ENCODE measurements at regions not wholly inside any gene's neighbourhood (a gene's known extent, or its start where the extent isn't known, plus 50 kb on each side); places are given as distances from the start of the nearest gene placed in this dataset.
A peak's percentile ranks its signal among the peaks of the same experiment; 100 is the strongest.

DNA sequence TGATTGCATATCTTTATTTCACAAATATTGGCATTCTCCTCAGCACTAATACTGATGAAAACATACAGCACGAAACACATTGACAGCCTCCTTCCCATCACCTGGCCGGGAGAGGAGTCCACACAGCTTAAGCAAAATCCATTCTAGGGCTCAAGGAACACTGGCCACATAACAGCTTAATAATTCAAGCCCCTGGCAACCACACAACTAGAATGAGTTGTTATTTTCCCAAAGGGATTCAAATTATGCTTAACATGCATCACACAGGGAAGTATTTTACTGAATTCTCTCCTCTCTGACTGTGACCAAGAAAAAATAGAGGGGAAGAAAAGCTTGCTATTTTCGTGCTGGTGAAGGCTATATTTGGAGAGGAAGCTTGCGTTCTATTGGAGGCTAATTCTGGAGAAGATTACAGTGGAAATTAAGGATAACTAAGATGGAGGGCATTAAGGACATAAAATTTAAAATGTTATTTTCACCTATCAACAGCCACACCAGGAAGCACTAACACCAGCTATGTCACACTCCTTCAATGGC lies 198.5 kb downstream of the ADGRG6 start:
- no peak for DNase-seq

- DNase-seq: no peak
Observed at GRCh38 chr6:142501795-142502194, 200.0 kb downstream of the ADGRG6 start.

DNA sequence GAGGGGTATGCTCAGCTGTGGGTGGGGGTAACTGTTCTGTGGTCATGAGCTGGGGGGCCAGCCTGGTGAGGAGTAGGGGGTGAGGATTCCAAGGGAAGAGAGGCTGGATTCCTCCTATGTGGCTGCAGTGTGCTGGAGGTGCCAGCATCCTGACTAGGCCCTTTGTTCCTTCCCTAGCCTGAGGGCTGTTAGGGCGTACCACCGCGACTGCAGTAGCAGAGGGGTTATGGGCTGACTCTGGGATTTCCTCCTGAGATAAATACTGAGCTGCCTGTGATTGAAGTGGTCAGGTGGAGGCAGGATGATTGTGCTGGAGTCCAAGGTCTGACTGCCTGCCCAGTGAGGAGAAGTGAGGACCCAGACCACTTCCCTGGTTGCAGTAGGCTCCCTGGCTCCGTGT lies 205.3 kb downstream of the ADGRG6 start:
- no peak for DNase-seq

DNA sequence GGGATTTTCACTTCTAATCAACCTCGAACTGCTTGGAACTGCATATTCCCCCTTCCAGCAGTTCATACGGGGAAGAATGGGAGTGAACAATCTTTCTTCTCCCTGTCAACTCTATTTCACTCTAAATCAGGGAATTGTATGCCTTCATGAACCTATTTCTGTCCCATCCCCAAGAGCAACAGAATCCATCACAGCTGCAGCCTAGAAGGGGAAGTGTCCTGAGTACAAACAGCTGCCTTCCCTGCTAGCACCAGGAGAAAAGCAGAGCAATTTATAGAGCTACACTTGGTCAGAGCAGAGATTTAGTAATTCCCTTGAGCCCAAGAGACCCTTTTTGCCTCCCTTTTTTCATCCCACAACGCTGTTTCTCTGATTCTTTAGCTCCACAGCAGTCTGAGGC lies 208.4 kb downstream of the ADGRG6 start:
- no peak for DNase-seq

GRCh38 chr6:142518126-142518525 lies 216.3 kb downstream of the ADGRG6 start:
- DNase-seq: no peak

GRCh38 chr6:142518761-142519160 lies 217.0 kb downstream of the ADGRG6 start:
- no peak for DNase-seq

GRCh38 chr6:142521791-142522190 lies 220.0 kb downstream of the ADGRG6 start:
- no peak for DNase-seq

DNA sequence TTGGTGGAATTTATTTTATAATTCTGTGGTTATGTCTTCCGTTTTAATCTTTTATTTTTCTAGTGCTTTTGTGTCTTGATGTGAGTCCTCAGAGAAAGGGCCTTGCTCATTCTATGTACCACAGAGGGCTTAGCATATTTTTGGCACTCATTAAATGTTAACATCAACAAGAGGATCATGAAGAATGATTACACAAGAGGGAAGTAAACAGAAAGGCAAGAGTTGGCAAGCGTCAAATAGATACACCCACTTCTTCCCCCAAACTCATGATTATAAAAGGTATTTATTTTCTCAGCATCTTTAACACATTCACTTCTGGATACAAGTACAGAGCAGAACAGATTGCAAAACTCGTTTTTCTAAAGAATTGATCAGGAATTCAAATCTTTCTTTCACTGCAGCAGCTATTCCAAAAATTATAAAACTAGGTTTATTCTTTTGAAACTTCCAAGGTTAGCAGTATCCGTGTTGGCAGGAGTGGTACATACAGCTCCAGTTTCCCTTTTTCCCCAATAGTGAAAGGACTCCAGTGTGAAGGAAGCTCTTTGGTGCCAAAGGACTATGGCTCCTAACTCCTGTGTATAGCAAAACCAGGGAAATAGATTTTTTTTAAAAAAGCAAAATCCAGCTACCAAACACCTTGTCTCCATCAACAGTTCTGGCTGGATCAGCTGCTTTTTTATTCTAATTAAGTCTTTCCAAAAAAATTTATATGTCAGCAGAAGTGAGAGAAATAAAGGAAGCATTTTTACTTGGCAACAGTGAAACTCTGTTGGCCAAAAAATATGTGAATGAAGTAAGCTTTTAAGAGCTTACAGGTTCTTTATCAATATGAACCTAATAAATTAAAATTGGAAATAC lies 221.9 kb downstream of the ADGRG6 start:
- DNase-seq: no peak

DNA sequence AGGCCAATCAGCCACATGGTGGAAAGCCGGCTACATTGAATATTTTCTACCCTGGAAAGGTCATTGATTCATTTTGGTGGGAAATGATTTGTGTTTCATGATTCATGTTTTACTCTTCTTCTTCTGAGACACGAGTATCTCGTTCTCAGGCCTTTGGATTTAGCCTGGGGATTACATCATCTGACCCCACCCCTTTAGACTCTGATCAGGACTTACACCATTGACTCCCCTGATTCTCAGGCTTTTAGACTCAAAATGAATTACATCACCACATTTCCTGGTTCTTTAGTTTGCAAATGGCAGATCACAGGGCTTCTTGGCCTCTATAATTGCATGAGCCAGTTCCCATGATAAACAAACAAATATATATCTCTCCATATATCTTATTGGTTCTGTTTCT lies 228.8 kb downstream of the ADGRG6 start:
- DNase-seq: no peak

GRCh38 chr6:142531727-142532126 lies 229.9 kb downstream of the ADGRG6 start:
- no peak for DNase-seq

GRCh38 chr6:142534076-142534475 lies 232.3 kb downstream of the ADGRG6 start:
- DNase-seq: no peak

DNA sequence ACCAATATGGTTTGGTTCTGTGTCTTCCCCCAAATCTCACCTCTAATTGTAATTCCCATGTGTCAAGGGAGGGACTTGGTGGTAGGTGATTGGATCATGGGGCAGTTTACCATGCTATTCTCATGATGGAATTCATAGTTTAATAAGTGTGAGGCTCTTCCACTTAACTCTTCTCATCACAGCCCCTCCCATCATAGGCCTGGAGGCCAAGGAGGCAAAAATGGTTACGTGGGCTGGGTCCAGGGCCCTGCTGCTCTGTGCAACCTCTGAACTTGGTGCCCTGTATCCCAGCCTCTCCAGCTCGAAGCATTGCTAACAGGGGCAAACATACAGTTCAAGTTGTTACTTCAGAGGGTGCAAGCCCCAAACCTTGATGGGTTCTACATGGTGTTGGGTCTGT lies 232.7 kb downstream of the ADGRG6 start:
- DNase-seq: no peak

GRCh38 chr6:142537612-142538478 lies 236.0 kb downstream of the ADGRG6 start:
- DNase-seq: peak; percentile 2

GRCh38 chr6:142542704-142543233 lies 241.0 kb downstream of the ADGRG6 start:
- no peak for DNase-seq

DNA sequence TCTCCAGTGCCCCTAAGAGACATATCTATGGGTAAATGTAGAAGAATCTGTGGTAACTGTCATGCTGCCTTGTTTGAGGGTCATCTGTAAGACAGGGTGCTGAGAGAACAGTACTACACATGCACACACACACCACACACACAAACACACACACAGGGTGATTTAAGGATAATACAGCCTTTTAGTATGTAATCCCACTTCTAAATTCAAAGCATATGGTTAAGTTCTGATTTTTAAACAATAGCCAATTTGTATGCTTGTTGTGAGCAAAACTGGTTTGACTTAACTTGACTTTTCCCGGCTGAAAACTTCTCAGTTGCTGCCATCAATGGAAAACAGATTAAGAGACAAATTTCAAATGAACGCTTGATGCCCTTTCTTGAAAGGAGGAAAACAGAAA lies 241.8 kb downstream of the ADGRG6 start:
- no peak for DNase-seq

GRCh38 chr6:142544199-142544838 lies 242.5 kb downstream of the ADGRG6 start:
- DNase-seq: no peak

- DNase-seq: no peak
Observed at GRCh38 chr6:142545147-142545546, 243.3 kb downstream of the ADGRG6 start.

DNA sequence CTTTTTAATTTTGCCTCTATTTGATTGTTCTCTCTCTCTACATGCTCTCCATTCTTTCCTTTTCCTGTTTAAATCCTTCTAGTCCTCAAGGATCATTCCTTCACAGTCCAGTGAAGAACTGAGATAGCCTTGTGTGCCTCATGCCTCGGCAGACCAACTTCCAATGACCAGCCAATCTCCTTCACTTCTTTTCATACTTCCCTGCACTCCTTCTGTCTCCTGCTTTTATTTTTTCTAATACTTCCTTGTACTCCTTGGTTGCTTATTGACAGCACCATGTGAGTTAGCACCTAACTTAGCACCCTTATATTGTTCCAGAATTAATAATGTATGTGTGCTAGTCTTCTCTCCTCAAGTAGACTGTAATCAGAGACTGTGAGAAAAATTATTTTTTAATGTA lies 246.8 kb downstream of the ADGRG6 start:
- DNase-seq: no peak

GRCh38 chr6:142550310-142551063 lies 248.7 kb downstream of the ADGRG6 start:
- DNase-seq: no peak

DNA sequence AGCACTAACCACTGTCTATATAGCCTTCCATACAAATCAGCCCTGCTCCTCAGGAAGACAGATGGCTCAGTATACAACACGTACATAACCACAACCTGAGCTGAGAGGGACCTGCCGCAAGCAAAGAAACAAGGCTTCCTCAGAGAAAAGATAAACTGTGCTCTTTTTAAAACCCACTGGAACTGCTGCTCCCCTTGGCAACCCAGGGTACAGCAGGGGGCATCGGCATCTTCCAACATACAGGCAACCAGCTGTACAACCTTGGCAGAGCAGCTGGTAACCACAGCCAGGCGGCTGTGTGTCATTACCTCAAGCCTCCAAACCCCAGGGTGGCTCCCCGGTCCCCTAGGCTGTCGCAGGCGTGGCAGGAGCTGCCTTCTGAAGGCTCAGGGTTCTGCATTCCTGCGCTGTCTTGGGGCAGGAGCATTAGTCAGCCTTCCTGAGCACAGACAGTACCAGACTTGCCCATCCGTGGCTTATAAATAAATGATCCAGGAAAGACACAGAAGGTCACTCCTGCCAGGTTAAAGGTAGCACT lies 249.5 kb downstream of the ADGRG6 start:
- DNase-seq: no peak

DNA sequence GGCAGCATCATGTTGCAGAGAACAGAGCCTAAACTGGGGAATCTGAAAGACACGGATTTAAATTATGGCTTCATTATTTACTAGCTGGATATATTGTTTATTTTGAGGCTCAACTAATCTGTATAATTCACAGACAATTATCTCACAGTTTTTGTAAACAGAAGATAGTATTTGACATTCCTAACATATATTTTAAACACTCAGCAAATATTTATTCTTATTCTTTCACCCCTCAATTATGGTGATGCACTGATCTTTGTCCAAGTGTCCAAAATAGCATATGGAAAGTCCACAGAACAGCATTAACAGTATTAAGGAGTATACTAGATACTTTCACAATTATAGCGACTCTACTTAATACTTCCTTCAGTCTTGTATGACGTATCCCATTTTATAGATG lies 257.0 kb downstream of the ADGRG6 start:
- no peak for DNase-seq
